ENCODE measurements at regions not wholly inside any gene's neighbourhood (a gene's known extent, or its start where the extent isn't known, plus 50 kb on each side); places are given as distances from the start of the nearest gene placed in this dataset.

- no peak overlapping the region for H3K4me3 ChIP-seq (ENCODE audit: insufficient read depth, low read depth, low read length)
- H3K9me3 ChIP-seq (ENCODE audit: control insufficient read depth, low read length), result no peaks in the 10 kb centered on the region
- no peaks in the 10 kb centered on the region for H3K4me1 ChIP-seq (ENCODE audit: control insufficient read depth, insufficient read depth, low read length)
- H3K36me3 ChIP-seq (ENCODE audit: control insufficient read depth, insufficient read depth, low read length), result no peaks in the 10 kb centered on the region
- WGBS, 2 experiments, result 91 to 93% methylated on average over 2 of the region's 2 CpGs
- H3K27ac ChIP-seq (ENCODE audit: insufficient read depth, low read depth, low read length, poor library complexity, severe bottlenecking), result no peak overlapping the region
- H3K27me3 ChIP-seq (ENCODE audit: control insufficient read depth, insufficient read depth, low read length, poor library complexity, severe bottlenecking), result no peaks in the 10 kb centered on the region
Observed at GRCh38 chr2:114167799-114168198, 274.6 kb upstream of the DPP10 start.

GRCh38 chr2:114170070-114170469 is 272.4 kb upstream of the DPP10 start:
- Histone ChIP-seq H3K27ac (ENCODE audit: insufficient read depth, low read depth, low read length, poor library complexity, severe bottlenecking) (no peak overlapping the region), H3K4me3 (ENCODE audit: insufficient read depth, low read depth, low read length) (no peak overlapping the region), H3K36me3 (ENCODE audit: control insufficient read depth, insufficient read depth, low read length) (no peaks in the 10 kb centered on the region), H3K27me3 (ENCODE audit: control insufficient read depth, insufficient read depth, low read length, poor library complexity, severe bottlenecking) (no peaks in the 10 kb centered on the region), H3K4me1 (ENCODE audit: control insufficient read depth, insufficient read depth, low read length) (no peaks in the 10 kb centered on the region), H3K9me3 (ENCODE audit: control insufficient read depth, low read length) (no peaks in the 10 kb centered on the region)
- WGBS, 2 experiments, result 89 to 95% methylated on average over 1 of the region's 1 CpG

GRCh38 chr2:114175507-114175906 is 266.9 kb upstream of the DPP10 start:
- 95 to 96% methylated on average over 1 of the region's 1 CpG for WGBS, 2 experiments
- H3K4me1 ChIP-seq (ENCODE audit: control insufficient read depth, insufficient read depth, low read length), result no peaks in the 10 kb centered on the region
- H3K4me3 ChIP-seq (ENCODE audit: insufficient read depth, low read depth, low read length), result no peak overlapping the region
- no peaks in the 10 kb centered on the region for H3K9me3 ChIP-seq (ENCODE audit: control insufficient read depth, low read length)
- H3K36me3 ChIP-seq (ENCODE audit: control insufficient read depth, insufficient read depth, low read length), result no peaks in the 10 kb centered on the region
- H3K27ac ChIP-seq (ENCODE audit: insufficient read depth, low read depth, low read length, poor library complexity, severe bottlenecking), result no peak overlapping the region
- no peaks in the 10 kb centered on the region for H3K27me3 ChIP-seq (ENCODE audit: control insufficient read depth, insufficient read depth, low read length, poor library complexity, severe bottlenecking)

DNA sequence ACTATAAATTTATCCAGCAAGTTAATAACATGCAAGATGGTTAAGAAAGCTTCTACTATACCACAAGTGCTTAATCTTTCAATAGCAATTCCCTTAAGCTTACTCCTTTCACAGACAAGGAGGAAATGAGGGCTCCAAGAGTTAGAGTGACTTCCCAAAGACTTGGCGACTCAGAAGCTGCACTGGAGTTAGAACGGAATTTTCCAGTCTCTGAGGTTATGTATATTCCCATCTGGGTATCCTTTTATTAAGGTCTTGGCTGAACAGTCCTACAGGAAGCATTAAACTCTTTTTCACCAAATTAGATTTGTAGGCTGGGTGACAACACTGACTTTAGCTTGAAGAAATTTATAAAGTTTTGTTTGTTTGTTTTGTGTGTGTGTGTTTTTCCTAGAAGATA is 256.9 kb upstream of the DPP10 start:
- 89 to 96% methylated on average over 2 of the region's 2 CpGs for WGBS, 2 experiments
- Histone ChIP-seq H3K27ac (ENCODE audit: insufficient read depth, low read depth, low read length, poor library complexity, severe bottlenecking) (no peak overlapping the region), H3K9me3 (ENCODE audit: control insufficient read depth, low read length) (no peaks in the 10 kb centered on the region), H3K27me3 (ENCODE audit: control insufficient read depth, insufficient read depth, low read length, poor library complexity, severe bottlenecking) (no peaks in the 10 kb centered on the region), H3K4me3 (ENCODE audit: insufficient read depth, low read depth, low read length) (no peak overlapping the region), H3K4me1 (ENCODE audit: control insufficient read depth, insufficient read depth, low read length) (no peaks in the 10 kb centered on the region), H3K36me3 (ENCODE audit: control insufficient read depth, insufficient read depth, low read length) (no peaks in the 10 kb centered on the region)

DNA sequence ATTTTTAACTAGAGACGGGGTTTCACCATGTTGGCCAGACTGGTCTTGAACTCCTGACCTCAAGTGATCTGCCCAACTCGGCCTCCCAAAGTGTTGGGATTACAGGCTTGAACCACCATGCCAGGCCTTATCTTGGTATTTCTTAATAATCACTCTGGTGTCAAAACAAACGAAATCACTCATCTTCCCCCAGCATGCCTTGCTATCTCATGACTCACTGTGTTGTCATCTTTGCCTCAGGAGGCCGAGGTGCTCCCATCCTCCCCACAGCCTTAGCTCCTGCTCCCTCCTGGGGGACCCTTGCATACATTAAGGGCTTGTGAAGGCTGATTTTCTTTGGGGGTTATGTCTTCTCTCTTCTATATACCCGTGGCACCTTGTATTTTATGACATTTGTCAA is 250.1 kb upstream of the DPP10 start:
- H3K27me3 ChIP-seq (ENCODE audit: control insufficient read depth, insufficient read depth, low read length, poor library complexity, severe bottlenecking), result no peaks in the 10 kb centered on the region
- 91 to 92% methylated on average over 5 of the region's 5 CpGs for WGBS, 2 experiments
- no peaks in the 10 kb centered on the region for H3K36me3 ChIP-seq (ENCODE audit: control insufficient read depth, insufficient read depth, low read length)
- H3K4me3 ChIP-seq (ENCODE audit: insufficient read depth, low read depth, low read length), result no peak overlapping the region
- H3K27ac ChIP-seq (ENCODE audit: insufficient read depth, low read depth, low read length, poor library complexity, severe bottlenecking), result no peak overlapping the region
- H3K4me1 ChIP-seq (ENCODE audit: control insufficient read depth, insufficient read depth, low read length), result no peaks in the 10 kb centered on the region
- H3K9me3 ChIP-seq (ENCODE audit: control insufficient read depth, low read length), result no peaks in the 10 kb centered on the region

GRCh38 chr2:114201781-114202180 is 240.7 kb upstream of the DPP10 start:
- H3K9me3 ChIP-seq (ENCODE audit: control insufficient read depth, low read length), result peaks cover 3% of the 10 kb centered on the region
- no peak overlapping the region for H3K4me3 ChIP-seq (ENCODE audit: insufficient read depth, low read depth, low read length)
- no peaks in the 10 kb centered on the region for H3K36me3 ChIP-seq (ENCODE audit: control insufficient read depth, insufficient read depth, low read length)
- WGBS, 2 experiments, result 85 to 88% methylated on average over 3 of the region's 3 CpGs
- no peak overlapping the region for H3K27ac ChIP-seq (ENCODE audit: insufficient read depth, low read depth, low read length, poor library complexity, severe bottlenecking)
- H3K27me3 ChIP-seq (ENCODE audit: control insufficient read depth, insufficient read depth, low read length, poor library complexity, severe bottlenecking), result no peaks in the 10 kb centered on the region
- no peaks in the 10 kb centered on the region for H3K4me1 ChIP-seq (ENCODE audit: control insufficient read depth, insufficient read depth, low read length)

DNA sequence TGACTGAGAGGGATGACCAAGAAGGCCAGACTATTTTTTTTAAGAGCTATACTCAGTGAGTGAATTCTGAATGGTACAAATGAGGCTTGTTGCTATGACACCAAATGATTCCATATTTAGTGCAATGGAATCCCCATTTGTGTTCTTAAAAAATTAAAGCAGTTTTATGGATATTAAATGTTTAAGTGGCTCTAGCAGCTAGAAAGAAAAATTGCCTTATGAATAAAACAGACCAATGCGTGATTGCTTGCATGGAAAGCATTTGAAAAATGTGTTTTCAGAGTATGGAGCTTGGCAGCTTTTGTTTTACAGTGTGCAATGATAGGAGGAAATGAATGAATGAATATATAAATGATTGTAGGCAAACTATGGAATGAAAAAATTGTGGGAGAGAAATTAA is 238.8 kb upstream of the DPP10 start:
- Histone ChIP-seq H3K27me3 (ENCODE audit: control insufficient read depth, insufficient read depth, low read length, poor library complexity, severe bottlenecking) (no peaks in the 10 kb centered on the region), H3K36me3 (ENCODE audit: control insufficient read depth, insufficient read depth, low read length) (no peaks in the 10 kb centered on the region), H3K4me1 (ENCODE audit: control insufficient read depth, insufficient read depth, low read length) (no peaks in the 10 kb centered on the region), H3K4me3 (ENCODE audit: insufficient read depth, low read depth, low read length) (no peak overlapping the region), H3K9me3 (ENCODE audit: control insufficient read depth, low read length) (peaks cover 3% of the 10 kb centered on the region), H3K27ac (ENCODE audit: insufficient read depth, low read depth, low read length, poor library complexity, severe bottlenecking) (no peak overlapping the region)
- WGBS, 2 experiments, result 95 to 97% methylated on average over 1 of the region's 1 CpG

DNA sequence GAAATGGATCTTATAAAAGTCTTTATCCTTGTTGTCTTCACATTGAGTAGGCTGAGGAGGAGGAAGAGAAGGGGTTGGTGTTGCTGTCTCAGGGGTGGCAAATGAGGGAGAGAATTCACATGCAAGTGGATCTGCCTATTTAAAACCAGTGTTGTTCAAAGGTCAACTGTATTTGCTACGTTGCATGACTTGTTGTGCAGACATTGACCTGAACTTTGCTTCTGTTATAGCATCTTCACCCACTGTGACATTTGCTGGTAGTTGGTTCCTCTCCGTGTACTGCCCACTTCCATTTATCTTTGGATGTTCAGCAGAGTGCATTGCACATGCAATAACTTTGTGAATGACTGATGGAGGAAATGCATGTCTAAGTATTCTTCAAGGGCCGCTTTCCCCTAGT is 228.6 kb upstream of the DPP10 start:
- Histone ChIP-seq H3K27me3 (ENCODE audit: control insufficient read depth, insufficient read depth, low read length, poor library complexity, severe bottlenecking) (no peaks in the 10 kb centered on the region), H3K4me1 (ENCODE audit: control insufficient read depth, insufficient read depth, low read length) (peaks cover 6% of the 10 kb centered on the region), H3K36me3 (ENCODE audit: control insufficient read depth, insufficient read depth, low read length) (no peaks in the 10 kb centered on the region), H3K27ac (ENCODE audit: insufficient read depth, low read depth, low read length, poor library complexity, severe bottlenecking) (no peak overlapping the region), H3K4me3 (ENCODE audit: insufficient read depth, low read depth, low read length) (no peak overlapping the region), H3K9me3 (ENCODE audit: control insufficient read depth, low read length) (no peaks in the 10 kb centered on the region)
- WGBS, 2 experiments, result 89 to 90% methylated on average over 3 of the region's 3 CpGs

GRCh38 chr2:114218383-114218782 is 224.1 kb upstream of the DPP10 start:
- no peak overlapping the region for H3K27ac ChIP-seq (ENCODE audit: insufficient read depth, low read depth, low read length, poor library complexity, severe bottlenecking)
- H3K27me3 ChIP-seq (ENCODE audit: control insufficient read depth, insufficient read depth, low read length, poor library complexity, severe bottlenecking), result no peaks in the 10 kb centered on the region
- no peaks in the 10 kb centered on the region for H3K36me3 ChIP-seq (ENCODE audit: control insufficient read depth, insufficient read depth, low read length)
- H3K4me1 ChIP-seq (ENCODE audit: control insufficient read depth, insufficient read depth, low read length), result peaks cover 16% of the 10 kb centered on the region
- H3K9me3 ChIP-seq (ENCODE audit: control insufficient read depth, low read length), result no peaks in the 10 kb centered on the region
- 62 to 71% methylated on average over 2 of the region's 2 CpGs for WGBS, 2 experiments
- no peak overlapping the region for H3K4me3 ChIP-seq (ENCODE audit: insufficient read depth, low read depth, low read length)

DNA sequence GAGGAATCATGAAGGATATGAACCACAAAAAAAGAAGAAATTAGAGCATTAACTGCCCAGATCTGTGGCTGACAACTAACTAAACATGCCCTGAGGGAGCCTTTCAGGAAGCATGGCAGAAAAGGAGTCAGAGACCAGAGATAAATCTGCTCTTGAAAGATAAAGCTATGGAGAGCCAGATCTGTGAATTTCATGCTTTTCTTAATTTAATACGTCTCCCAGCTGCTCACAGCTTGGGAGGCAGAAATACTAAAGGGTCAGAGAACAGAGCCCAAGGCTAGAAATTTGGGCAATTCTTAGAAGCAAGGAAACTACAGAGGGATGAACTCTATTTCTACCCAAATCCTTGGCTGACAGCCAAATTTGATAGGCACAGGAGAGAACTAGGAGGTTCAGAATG is 223.0 kb upstream of the DPP10 start:
- Histone ChIP-seq H3K9me3 (ENCODE audit: control insufficient read depth, low read length) (no peaks in the 10 kb centered on the region), H3K4me3 (ENCODE audit: insufficient read depth, low read depth, low read length) (no peak overlapping the region), H3K27ac (ENCODE audit: insufficient read depth, low read depth, low read length, poor library complexity, severe bottlenecking) (no peak overlapping the region), H3K27me3 (ENCODE audit: control insufficient read depth, insufficient read depth, low read length, poor library complexity, severe bottlenecking) (no peaks in the 10 kb centered on the region), H3K36me3 (ENCODE audit: control insufficient read depth, insufficient read depth, low read length) (no peaks in the 10 kb centered on the region), H3K4me1 (ENCODE audit: control insufficient read depth, insufficient read depth, low read length) (peaks cover 16% of the 10 kb centered on the region)
- WGBS, 2 experiments, result 92 to 96% methylated on average over 1 of the region's 1 CpG

GRCh38 chr2:114222344-114222743 is 220.1 kb upstream of the DPP10 start:
- Histone ChIP-seq H3K4me1 (ENCODE audit: control insufficient read depth, insufficient read depth, low read length) (peaks cover 16% of the 10 kb centered on the region), H3K9me3 (ENCODE audit: control insufficient read depth, low read length) (no peaks in the 10 kb centered on the region), H3K36me3 (ENCODE audit: control insufficient read depth, insufficient read depth, low read length) (no peaks in the 10 kb centered on the region), H3K27me3 (ENCODE audit: control insufficient read depth, insufficient read depth, low read length, poor library complexity, severe bottlenecking) (no peaks in the 10 kb centered on the region), H3K27ac (ENCODE audit: insufficient read depth, low read depth, low read length, poor library complexity, severe bottlenecking) (no peak overlapping the region), H3K4me3 (ENCODE audit: insufficient read depth, low read depth, low read length) (no peak overlapping the region)
- WGBS, 2 experiments, result 10 to 17% methylated on average over 1 of the region's 1 CpG

Data from ectodermal cell (in vitro differentiated cells).